ENCODE measurements at regions not wholly inside any gene's neighbourhood (a gene's known extent, or its start where the extent isn't known, plus 50 kb on each side); places are given as distances from the start of the nearest gene placed in this dataset.

GRCh38 chr2:194445226-194445625 is 1211.8 kb upstream of the SLC39A10 start:
- no peak for FAIRE-seq
- Histone ChIP-seq H2AFZ (ENCODE audit: low read depth, low read length) (no peak overlapping the region), H3K36me3 (ENCODE audit: insufficient read depth, low read length) (no peaks in the 10 kb centered on the region), H3K4me2 (ENCODE audit: low read length) (no peak overlapping the region), H3K79me2 (ENCODE audit: insufficient read depth, low read length) (no peaks in the 10 kb centered on the region), H3K9ac (ENCODE audit: low read length) (no peak overlapping the region), H3K4me1 (ENCODE audit: insufficient read depth, low read length) (no peaks in the 10 kb centered on the region), H3K9me3 (ENCODE audit: insufficient read depth, low read depth, low read length) (no peaks in the 10 kb centered on the region), H3K4me3 (ENCODE audit: insufficient read depth, low read depth, low read length) (no peak overlapping the region), H4K20me1 (ENCODE audit: insufficient read depth, low read length) (no peaks in the 10 kb centered on the region), H3K27me3 (ENCODE audit: insufficient read depth, low read length) (no peaks in the 10 kb centered on the region), H3K27ac (ENCODE audit: low read depth, low read length) (no peak overlapping the region)
- Mint-ChIP-seq H3K4me3 (ENCODE audit: unreplicated experiment) (no peak overlapping the region), H3K9me3 (ENCODE audit: unreplicated experiment) (peaks cover 2% of the 10 kb centered on the region), H3K36me3 (ENCODE audit: low read depth, unreplicated experiment) (no peaks in the 10 kb centered on the region), H3K27me3 (ENCODE audit: low read depth, unreplicated experiment) (no peaks in the 10 kb centered on the region), H3K4me1 (ENCODE audit: low read depth, unreplicated experiment) (no peaks in the 10 kb centered on the region), H3K27ac (ENCODE audit: unreplicated experiment) (no peak overlapping the region)
- TF ChIP-seq CTCF (IDR thresholded peaks at IDR 0.05; ENCODE audit: insufficient read depth, low read depth, low read length): no peak
- no peak for TF ChIP-seq EZH2 (IDR thresholded peaks at IDR 0.05; ENCODE audit: insufficient read depth, low read length)
- DNase-seq (ENCODE audit: low read depth): no peak

DNA sequence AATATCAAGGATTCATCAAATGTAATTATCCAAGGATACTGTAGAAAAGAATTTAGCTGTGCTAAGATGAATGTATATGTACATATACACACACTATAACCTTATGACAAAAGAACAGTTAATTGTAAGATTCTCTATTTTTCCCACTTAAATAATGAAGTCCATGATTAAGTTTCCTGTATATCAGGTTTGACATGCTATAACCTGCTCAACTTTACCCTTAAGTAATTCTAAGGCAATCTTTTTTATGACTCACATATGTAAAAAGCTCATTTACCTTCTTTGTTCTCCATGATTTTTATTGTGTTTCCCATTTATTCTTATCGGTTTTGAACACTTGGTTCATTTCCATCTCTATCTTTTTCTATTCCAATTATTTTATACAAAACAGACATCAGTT is 1213.1 kb upstream of the SLC39A10 start:
- no peaks in the 10 kb centered on the region for H3K27me3 ChIP-seq (ENCODE audit: insufficient read depth, low read length)
- no peaks in the 10 kb centered on the region for H3K36me3 ChIP-seq (ENCODE audit: insufficient read depth, low read length)
- DNase-seq (ENCODE audit: low read depth): no peak
- no peak overlapping the region for H3K4me3 Mint-ChIP-seq (ENCODE audit: unreplicated experiment)
- no peak overlapping the region for H3K9ac ChIP-seq (ENCODE audit: low read length)
- FAIRE-seq: no peak
- no peak overlapping the region for H3K27ac ChIP-seq (ENCODE audit: low read depth, low read length)
- no peaks in the 10 kb centered on the region for H3K79me2 ChIP-seq (ENCODE audit: insufficient read depth, low read length)
- TF ChIP-seq EZH2 (IDR thresholded peaks at IDR 0.05; ENCODE audit: insufficient read depth, low read length) (no peak), CTCF (IDR thresholded peaks at IDR 0.05; ENCODE audit: insufficient read depth, low read depth, low read length) (no peak)
- H3K27me3 Mint-ChIP-seq (ENCODE audit: low read depth, unreplicated experiment): no peaks in the 10 kb centered on the region
- peaks cover 2% of the 10 kb centered on the region for H3K9me3 Mint-ChIP-seq (ENCODE audit: unreplicated experiment)
- no peak overlapping the region for H2AFZ ChIP-seq (ENCODE audit: low read depth, low read length)
- H3K9me3 ChIP-seq (ENCODE audit: insufficient read depth, low read depth, low read length): no peaks in the 10 kb centered on the region
- H3K36me3 Mint-ChIP-seq (ENCODE audit: low read depth, unreplicated experiment): no peaks in the 10 kb centered on the region
- no peak overlapping the region for H3K4me3 ChIP-seq (ENCODE audit: insufficient read depth, low read depth, low read length)
- no peaks in the 10 kb centered on the region for H3K4me1 ChIP-seq (ENCODE audit: insufficient read depth, low read length)
- H4K20me1 ChIP-seq (ENCODE audit: insufficient read depth, low read length): no peaks in the 10 kb centered on the region
- H3K4me2 ChIP-seq (ENCODE audit: low read length): no peak overlapping the region
- no peaks in the 10 kb centered on the region for H3K4me1 Mint-ChIP-seq (ENCODE audit: low read depth, unreplicated experiment)
- no peak overlapping the region for H3K27ac Mint-ChIP-seq (ENCODE audit: unreplicated experiment)

- Histone ChIP-seq H3K9ac (ENCODE audit: low read length) (no peak overlapping the region), H3K4me3 (ENCODE audit: insufficient read depth, low read depth, low read length) (no peak overlapping the region), H3K27ac (ENCODE audit: low read depth, low read length) (no peak overlapping the region), H3K27me3 (ENCODE audit: insufficient read depth, low read length) (no peaks in the 10 kb centered on the region), H3K79me2 (ENCODE audit: insufficient read depth, low read length) (no peaks in the 10 kb centered on the region), H3K4me1 (ENCODE audit: insufficient read depth, low read length) (no peaks in the 10 kb centered on the region), H4K20me1 (ENCODE audit: insufficient read depth, low read length) (no peaks in the 10 kb centered on the region), H3K36me3 (ENCODE audit: insufficient read depth, low read length) (no peaks in the 10 kb centered on the region), H2AFZ (ENCODE audit: low read depth, low read length) (no peak overlapping the region), H3K4me2 (ENCODE audit: low read length) (no peak overlapping the region), H3K9me3 (ENCODE audit: insufficient read depth, low read depth, low read length) (no peaks in the 10 kb centered on the region)
- no peak overlapping the region for H3K4me3 Mint-ChIP-seq (ENCODE audit: unreplicated experiment)
- no peak for TF ChIP-seq EZH2 (IDR thresholded peaks at IDR 0.05; ENCODE audit: insufficient read depth, low read length)
- TF ChIP-seq CTCF (IDR thresholded peaks at IDR 0.05; ENCODE audit: insufficient read depth, low read depth, low read length): no peak
- H3K36me3 Mint-ChIP-seq (ENCODE audit: low read depth, unreplicated experiment): no peaks in the 10 kb centered on the region
- FAIRE-seq (no peak), DNase-seq (ENCODE audit: low read depth) (no peak)
- no peaks in the 10 kb centered on the region for H3K9me3 Mint-ChIP-seq (ENCODE audit: unreplicated experiment)
- H3K4me1 Mint-ChIP-seq (ENCODE audit: low read depth, unreplicated experiment): no peaks in the 10 kb centered on the region
- no peaks in the 10 kb centered on the region for H3K27me3 Mint-ChIP-seq (ENCODE audit: low read depth, unreplicated experiment)
- no peak overlapping the region for H3K27ac Mint-ChIP-seq (ENCODE audit: unreplicated experiment)
Measured at GRCh38 chr2:194424683-194425209, 1232.3 kb upstream of the SLC39A10 start.
